ENCODE measurements at regions not wholly inside any gene's neighbourhood (a gene's known extent, or its start where the extent isn't known, plus 50 kb on each side); places are given as distances from the start of the nearest gene placed in this dataset.
"Not testable (repeated sequence)": the region's sequence is repeated elsewhere in the genome, so short reads cannot be mapped to it uniquely, and the experiment has no call there.

- no peak for DNase-seq
Measured at GRCh38 chr5:57931807-57932206, 449.2 kb upstream of the ACTBL2 start.

GRCh38 chr5:57931352-57931751 is 448.7 kb upstream of the ACTBL2 start:
- DNase-seq, result no peak

GRCh38 chr5:57929271-57929670 is 446.7 kb upstream of the ACTBL2 start:
- no peak for DNase-seq

- not testable (repeated sequence) for DNase-seq
Measured at GRCh38 chr5:57923094-57923493, 440.5 kb upstream of the ACTBL2 start.

GRCh38 chr5:57917004-57917403 is 434.4 kb upstream of the ACTBL2 start:
- no peak for DNase-seq

GRCh38 chr5:57915536-57915935 is 432.9 kb upstream of the ACTBL2 start:
- DNase-seq, result no peak

- no peak for DNase-seq
Measured at GRCh38 chr5:57911438-57911837, 428.8 kb upstream of the ACTBL2 start.

GRCh38 chr5:57906671-57907070 is 424.1 kb upstream of the ACTBL2 start:
- DNase-seq, result no peak

- DNase-seq, result no peak
Measured at GRCh38 chr5:57903458-57903857, 420.8 kb upstream of the ACTBL2 start.

GRCh38 chr5:57902095-57902494 is 419.5 kb upstream of the ACTBL2 start:
- no peak for DNase-seq

- DNase-seq, result no peak
Measured at GRCh38 chr5:57900381-57900944, 417.9 kb upstream of the ACTBL2 start.

- no peak for DNase-seq
Measured at GRCh38 chr5:57896576-57896975, 414.0 kb upstream of the ACTBL2 start.

GRCh38 chr5:57895766-57896165 is 413.2 kb upstream of the ACTBL2 start:
- DNase-seq, result no peak

- no peak for DNase-seq
Measured at GRCh38 chr5:57893926-57894325, 411.3 kb upstream of the ACTBL2 start.

- DNase-seq, result no peak
Measured at GRCh38 chr5:57891443-57891842, 408.8 kb upstream of the ACTBL2 start.

- no peak for DNase-seq
Measured at GRCh38 chr5:57889558-57889957, 406.9 kb upstream of the ACTBL2 start.

GRCh38 chr5:57887851-57888621 is 405.4 kb upstream of the ACTBL2 start:
- DNase-seq, result no peak

GRCh38 chr5:57884346-57885102 is 401.9 kb upstream of the ACTBL2 start:
- no peak for DNase-seq

GRCh38 chr5:57880216-57880615 is 397.6 kb upstream of the ACTBL2 start:
- DNase-seq, result no peak

- DNase-seq, result no peak
Measured at GRCh38 chr5:57878301-57878722, 395.7 kb upstream of the ACTBL2 start.

GRCh38 chr5:57871496-57871895 is 388.9 kb upstream of the ACTBL2 start:
- DNase-seq, result no peak

GRCh38 chr5:57870267-57870666 is 387.7 kb upstream of the ACTBL2 start:
- not testable (repeated sequence) for DNase-seq

- DNase-seq, result no peak
Measured at GRCh38 chr5:57863661-57864060, 381.1 kb upstream of the ACTBL2 start.

- no peak for DNase-seq
Measured at GRCh38 chr5:57862942-57863341, 380.3 kb upstream of the ACTBL2 start.

All from NCI-H187 treated with DMSO at 0.1 percent for 48 hours (cell line).